CD1c-positive myeloid dendritic cell (primary cell): ENCODE measurements at regions not wholly inside any gene's neighbourhood (a gene's known extent, or its start where the extent isn't known, plus 50 kb on each side); places are given as distances from the start of the nearest gene placed in this dataset.
"Not testable (repeated sequence)": the region's sequence is repeated elsewhere in the genome, so short reads cannot be mapped to it uniquely, and the experiment has no call there.

Experiments
- DNase-seq: peaks from one replicate; pipeline ENCODE4 v3.0.0-alpha.2; 2016; ENCODE audit errors: extremely low spot score

DNA sequence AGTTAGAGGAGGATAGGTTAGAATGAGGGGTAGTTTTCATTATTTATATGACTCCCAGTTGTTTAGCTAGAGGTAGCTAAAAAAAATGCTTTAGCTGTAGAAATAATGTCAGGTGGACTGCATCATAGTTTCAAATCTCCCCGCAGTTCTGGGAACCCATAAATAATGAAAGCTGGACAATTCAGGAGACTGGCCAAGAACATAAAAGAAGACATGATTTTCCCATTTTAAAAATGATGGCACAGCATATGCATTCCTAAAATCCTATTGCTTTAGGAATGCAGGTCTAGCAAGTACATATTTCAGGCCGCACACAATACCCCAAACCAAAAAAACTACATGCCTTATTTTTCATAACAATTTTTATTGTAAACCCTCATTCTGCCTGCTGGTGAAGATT, 143.3 kb downstream of the CTH start:
- no peak for DNase-seq

DNA sequence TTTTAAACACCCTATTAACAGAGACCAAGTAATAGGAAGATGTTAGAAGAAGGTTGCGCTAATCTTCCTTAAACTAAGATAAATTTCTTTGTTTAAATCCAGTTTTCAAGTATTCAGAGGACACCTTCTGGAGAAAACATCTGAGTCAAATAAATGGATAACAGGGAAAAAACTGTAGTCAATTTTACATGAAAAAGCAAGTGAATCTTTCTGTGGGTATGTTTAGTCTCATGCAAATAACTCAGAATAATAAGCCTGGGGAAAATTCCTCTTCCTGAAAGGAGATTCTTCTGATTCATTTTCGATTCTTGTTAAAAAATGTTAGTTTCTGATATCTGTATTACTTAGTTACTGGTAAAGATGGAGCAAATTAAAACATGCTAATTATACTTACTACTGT, 145.5 kb downstream of the CTH start:
- DNase-seq, result no peak

DNA sequence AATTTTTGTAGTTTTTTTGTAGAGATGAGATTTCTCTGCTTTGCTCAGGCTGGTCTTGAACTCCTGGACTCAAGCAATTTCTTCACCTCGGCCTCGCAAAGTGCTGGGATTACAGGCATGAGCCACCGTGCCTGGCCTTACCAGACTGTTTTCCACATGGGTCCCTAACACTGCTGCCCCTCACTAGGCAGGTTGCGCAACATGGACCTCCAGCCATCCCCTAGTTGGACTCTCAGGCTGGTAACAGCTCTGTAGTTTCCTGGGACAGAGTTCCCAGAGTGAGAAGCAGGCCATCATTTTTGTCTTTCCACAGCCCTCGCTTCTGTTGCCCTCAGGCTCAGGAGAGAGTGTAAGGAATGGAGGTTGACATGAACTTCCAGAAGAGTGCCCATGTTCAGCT, 156.1 kb downstream of the CTH start:
- no peak for DNase-seq

DNA sequence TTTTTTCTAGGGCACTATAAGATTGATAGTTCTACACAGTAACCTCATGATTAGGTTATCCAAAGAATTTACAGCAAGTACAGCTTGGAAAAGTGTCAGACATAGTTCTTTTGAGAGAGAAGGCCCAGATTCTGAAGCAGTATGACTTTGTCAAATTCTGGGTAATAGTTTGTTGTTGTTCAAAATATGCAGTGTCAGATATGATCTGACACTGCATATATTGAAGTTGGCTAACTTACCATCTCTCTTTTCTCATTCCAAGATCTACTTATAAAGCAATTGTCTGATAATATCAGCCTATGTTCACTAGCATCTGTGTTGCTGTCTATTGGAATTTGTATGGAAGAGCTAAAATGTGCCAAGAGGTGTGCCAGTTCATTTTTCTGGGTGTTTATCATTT, 160.1 kb downstream of the CTH start:
- no peak for DNase-seq

DNA sequence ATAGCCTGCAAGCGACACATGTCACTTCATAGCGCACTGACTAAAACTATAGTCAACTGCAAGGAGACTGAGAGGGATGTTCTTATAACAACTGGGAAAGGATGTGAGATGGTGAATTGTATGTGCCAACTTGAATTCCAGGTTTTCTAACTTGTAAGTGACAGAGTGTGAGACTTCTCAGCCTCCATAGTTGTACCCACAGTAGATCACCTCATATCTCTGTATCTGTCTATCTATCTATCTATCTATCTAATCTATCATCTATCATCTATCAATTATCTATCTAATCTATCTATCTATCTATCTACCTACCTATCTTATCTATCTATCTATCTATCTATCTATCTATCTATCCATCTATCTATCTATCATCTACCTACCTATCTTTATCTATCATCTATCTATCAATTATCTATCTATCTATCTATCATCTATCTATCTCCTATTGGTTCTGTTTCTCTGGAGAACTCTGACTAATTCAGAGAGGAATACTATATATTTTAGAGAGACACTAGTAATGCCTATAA, 162.3 kb downstream of the CTH start:
- DNase-seq, result no peak

DNA sequence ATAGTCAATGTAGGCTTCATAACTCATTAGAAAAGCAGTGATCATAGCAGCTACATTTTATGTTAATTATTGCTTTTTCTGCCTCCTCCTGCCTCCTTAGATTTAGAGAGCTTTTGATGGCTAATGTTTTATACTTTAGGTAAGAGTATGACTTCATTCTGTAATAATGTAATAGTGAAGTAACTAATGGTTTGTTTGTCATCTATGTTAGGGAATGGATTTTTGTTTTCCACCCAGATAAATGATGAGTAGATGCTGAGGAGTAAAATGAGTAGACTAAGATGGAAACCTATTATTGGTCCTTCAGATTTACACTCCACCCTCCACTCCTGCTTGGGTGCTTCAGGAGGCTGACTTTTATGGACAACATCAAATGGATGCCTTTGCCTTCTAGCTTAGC, 170.6 kb downstream of the CTH start:
- no peak for DNase-seq

DNA sequence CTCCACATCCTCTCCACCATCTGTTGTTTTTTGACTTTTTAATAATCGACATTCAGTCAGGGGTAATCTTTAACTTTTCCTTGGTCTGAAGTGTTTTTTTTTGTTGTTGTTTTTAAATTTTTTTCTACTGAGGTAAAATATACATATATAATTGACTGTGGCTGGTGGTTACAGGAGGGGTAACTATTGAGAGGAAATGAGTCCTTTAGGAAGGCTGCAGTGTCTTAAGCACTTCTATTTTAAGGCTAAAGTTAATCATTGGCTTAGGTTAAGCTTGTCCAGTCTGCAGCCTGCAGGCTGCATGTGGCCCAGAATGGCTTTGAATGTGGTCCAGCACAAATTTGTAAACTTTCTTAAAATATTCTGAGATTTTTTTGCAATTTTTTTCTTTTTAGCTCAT, 172.5 kb downstream of the CTH start:
- no peak for DNase-seq

DNA sequence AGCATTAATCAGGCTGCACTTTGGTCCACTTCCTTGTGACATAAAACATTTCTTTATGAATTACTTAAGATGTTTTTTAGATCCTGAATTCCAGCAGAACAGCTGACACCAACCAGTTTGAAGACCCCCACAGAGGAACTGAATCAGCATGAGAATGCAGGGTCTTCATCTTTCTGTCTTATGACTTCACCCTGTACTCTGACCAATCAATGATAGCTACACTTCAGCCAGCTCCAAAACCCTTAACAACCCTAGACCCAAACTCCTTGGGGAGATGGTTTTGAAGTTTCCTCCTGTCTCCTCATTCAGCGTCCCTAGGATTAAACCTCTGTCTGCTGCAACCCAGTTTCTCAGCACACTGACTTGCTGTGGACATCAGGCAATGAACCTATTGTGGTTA, 175.0 kb downstream of the CTH start:
- no peak for DNase-seq

DNA sequence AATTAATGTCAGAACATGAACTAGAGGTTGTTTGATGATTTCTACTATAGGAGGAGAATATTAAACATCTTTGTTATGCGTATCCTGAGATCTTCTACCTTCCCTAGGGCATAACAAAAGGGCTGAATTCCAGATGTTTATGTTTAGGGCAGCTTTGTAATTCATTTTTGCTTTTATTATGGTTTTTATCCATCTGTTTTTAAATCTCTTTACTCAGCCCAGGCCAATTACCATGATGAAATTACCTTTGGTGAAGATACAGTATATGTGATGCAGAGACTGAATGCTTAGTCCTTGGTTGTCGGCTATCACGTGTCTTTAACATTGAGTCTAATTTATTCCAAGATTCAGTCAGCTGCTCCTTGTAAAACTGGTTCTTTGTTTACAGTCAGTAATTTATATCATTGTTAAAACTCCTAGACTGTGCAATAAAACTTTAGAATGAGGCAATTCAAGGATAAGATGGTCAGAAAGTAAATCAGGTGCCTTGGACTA, 176.9 kb downstream of the CTH start:
- DNase-seq, result no peak

DNA sequence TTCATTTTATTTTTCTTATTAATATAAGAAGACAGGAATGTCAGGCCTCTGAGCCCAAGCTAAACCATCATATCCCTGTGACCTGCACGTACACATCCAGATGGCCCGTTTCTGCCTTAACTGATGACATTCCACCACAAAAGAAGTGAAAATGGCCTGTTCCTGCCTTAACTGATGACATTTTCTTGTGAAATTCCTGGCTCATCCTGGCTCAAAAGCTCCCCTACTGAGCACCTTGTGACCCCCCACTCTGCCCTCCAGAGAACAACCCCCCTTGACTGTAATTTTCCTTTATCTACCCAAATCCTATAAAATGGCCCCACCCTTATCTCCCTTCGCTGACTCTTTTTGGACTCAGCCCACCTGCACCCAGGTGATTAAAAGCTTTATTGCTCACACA, 182.5 kb downstream of the CTH start:
- DNase-seq, result not testable (repeated sequence)

DNA sequence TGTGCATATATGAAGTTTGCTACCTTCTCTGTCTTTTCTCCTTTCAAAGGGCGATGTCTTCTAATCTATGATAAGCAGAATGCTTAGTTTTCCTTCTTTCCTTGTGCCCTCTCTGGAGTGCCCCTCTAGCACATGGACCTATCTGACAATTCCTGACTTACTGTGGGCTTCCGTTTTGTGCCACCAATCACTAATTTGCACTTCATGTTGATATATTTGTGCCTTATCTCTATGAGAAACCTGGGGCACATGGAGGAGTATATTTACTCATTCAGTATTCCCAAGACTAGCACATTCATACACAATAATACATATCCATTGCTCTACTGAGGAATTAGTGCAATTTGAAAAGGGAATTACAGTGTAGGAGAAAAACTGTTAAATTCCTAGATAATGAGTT, 197.7 kb downstream of the CTH start:
- DNase-seq, result no peak

DNA sequence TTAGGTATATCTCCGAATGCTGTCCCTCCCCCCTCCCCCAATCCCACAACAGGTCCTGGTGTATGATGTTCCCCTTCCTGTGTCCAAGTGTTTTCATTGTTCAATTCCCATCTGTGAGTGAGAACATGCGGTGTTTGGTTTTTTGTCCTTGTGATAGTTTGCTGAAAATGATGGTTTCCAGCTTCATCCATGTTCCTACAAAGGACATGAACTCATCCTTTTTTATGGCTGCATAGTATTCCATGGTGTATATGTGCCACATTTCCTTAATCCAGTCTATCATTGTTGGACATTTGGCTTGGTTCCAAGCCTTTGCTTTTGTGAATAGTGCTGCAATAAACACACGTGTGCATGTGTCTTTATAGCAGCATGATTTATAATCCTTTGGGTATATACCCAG, 199.1 kb downstream of the CTH start:
- not testable (repeated sequence) for DNase-seq

DNA sequence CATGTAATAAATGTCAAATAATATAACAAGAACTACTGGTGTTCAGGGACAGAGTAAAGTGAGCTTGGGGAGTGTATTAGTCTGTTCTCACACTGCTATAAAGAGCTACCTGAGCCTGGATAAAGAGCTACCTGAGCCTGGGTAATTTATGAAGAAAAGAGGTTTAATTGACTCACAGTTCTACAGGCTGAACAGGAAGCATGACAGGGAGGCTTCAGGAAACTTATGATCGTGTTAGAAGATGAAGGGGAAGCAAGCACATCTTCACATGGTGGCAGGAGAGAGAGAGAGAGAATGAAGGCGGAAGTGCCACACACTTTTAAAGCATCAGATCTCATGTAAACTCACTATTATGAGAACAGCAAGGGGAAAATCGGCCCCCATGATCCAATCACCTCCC, 205.9 kb downstream of the CTH start:
- DNase-seq, result no peak

DNA sequence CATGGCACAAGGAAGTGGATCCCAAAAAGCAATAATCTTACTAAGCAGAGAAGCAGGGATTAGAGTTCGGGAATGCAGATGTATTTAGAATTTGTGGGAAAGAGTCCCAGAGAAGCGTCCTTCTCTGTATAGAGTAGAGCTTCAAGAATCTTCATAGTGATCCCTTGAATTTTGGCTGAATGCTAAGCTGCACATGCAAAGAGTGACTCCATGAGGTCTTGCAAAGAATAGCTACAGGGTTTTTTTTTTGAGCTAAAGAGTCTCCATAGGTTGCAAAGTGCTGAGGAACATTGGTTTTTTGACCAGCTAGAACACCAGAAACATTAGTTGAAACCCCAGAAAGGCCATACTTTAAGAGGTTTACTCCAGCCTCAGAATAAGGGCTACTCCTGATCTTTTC, 206.7 kb downstream of the CTH start:
- DNase-seq, result no peak

DNA sequence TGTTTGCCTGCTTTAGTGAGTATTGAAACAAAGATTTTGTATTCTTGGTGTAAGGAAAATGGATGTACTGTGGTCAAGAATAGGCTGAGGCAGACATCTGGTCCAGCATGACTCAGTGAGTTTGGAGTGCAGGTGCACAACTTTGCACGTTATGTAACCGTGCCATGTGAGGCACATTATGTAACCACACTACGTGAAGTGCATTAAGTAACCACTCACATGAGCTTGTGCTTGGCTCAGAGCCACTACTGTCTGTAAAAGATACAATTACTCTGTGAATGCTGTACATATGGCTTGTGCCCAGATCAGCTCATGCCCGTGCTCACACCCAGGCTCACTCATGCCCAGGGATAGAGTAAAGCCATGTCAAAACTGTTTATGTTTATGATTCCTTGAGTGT, 216.8 kb downstream of the CTH start:
- DNase-seq, result no peak

DNA sequence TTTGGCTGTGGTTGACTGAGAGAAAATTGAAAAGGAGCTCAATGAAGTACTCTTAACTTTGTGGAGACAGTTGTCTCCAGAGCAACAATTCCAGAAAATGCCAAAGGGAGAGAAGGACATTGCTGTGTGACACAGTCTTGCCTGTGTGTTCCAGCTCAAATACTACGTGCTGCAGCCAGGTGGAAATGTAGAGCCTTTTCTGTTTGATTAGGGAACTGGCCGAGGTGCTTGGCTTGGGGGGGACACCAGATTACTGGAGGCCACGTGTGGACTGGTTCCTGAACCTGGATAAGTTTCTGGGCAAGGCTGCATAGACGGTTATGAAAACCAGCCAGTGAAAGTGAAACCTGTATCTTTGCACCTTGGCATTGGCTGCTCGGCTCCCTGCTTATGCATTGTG, 217.9 kb downstream of the CTH start:
- DNase-seq, result no peak

DNA sequence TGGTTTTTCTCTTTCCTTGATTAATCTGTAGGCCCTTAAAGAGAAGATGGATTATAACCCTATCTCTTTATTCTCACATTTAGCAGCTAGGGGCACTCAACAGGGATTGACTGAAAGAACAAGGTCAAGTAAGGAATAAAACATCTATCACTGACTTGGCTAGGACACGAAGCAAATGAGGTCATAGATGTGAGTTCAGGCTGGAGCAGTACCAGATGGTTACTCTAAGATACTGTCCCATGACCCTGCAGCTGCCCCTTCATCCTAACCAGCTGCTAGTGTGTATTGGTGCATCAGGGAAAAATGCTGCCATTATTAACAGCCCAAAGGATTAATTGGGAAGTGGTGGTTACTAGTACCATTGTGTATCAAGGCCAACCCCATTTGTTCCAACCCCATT, 221.9 kb downstream of the CTH start:
- DNase-seq, result no peak

DNA sequence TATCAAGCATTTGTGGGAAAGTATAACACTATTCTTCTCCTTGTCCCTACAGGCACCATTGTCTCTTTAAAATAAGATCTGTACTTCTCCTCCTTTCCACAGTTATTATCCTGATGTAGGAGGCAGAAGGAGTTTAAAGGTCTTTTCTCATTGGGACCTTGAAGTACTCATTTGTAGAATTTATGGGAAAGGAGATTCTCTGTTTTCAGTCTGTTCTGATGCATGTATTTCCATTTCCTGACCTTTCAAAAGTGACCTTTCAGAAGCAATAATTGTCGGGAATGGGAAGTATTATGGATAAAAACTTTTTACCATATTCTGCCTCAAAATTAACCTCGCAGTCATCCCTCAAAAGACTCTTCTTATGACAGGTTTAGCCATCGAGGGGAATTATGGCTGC, 224.8 kb downstream of the CTH start:
- no peak for DNase-seq

DNA sequence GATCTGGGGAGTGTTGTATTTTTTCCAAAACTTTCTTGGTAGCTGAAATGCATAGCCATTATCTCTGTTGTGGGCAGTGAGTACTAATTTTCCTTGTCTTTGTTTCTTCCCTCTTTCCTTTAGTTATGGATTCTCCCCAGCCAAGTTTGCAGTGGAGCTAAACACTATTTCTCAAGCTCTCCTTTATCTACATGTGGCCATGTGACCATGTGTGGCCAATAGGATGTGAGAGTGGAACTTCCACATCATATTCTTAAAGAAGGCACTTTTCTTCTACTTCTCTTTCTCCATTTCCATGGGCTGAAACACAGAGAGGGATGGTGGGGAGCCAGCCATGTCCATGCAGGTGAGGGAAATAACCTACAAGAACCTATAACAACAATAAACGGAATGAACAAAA, 230.8 kb downstream of the CTH start:
- DNase-seq, result no peak

DNA sequence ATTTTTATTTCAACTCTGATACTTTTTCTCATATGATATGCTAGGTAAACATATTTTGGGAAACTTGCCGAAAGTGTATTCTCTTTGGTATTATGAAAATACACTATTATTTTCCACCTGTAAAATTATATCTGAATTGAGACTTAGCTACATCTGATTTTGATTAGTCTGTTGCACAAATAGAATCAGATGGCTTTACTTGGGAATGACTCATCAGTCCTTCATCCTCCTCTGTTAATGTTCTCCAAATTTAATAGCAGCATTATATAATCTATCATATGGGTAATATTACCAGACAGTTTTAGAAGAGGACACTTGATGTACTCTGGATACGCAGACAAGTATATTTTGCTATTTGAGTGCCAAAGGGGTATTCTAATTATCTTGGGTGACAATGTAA, 245.3 kb downstream of the CTH start:
- no peak for DNase-seq

DNA sequence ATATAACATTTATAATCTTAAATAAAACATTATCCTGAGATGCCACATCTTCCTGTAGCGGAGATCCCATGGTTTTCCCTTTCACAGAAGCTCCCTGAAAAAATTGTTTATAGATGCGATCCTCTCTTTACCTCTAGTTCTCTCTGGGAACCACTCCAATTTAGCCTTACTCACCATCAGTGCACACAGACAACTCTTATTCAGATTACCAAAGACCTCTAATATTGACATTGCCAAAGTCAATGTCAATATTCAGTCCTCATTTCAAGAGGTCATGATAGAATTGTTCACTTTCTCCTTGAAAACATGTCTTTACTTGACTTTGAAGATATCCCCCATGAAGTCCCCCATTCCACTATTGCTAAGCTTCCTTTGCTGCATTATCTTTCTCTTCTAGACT, 248.8 kb downstream of the CTH start:
- DNase-seq, result no peak

DNA sequence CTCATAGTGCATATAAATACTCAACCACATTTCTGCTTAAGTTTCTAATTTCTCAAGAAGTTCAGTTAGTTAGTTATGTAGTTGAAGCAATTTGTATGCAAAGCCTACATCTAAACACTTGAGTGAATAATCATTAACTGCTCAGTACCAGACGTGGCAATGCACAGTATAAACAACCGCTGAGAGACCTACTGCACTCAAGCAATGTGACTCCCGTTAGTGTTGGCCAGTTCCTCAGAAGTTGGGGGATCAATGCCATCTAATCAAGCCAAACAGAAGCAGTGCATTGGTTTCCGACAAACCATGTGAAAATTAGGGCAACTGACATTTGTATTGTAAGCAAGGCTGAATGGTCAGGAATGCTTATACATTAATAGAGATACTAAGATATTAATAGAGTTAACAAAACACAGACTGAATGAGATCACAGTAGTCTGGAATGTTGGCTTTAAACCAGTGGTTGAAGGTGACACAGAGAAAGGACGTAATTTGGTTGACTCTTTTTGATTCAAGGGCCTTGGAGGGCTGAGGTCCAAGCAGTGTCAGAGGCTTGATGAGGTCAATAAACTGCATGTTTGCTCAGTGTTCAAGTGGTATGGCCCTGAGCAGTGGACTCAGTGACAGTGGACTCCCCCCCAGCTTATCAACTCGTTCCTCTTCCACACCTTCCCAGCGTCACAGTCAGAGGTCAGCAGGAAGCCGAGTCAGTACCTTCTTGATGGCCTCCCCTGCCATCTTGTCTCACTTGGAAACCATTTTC, 255.5 kb downstream of the CTH start:
- no peak for DNase-seq

DNA sequence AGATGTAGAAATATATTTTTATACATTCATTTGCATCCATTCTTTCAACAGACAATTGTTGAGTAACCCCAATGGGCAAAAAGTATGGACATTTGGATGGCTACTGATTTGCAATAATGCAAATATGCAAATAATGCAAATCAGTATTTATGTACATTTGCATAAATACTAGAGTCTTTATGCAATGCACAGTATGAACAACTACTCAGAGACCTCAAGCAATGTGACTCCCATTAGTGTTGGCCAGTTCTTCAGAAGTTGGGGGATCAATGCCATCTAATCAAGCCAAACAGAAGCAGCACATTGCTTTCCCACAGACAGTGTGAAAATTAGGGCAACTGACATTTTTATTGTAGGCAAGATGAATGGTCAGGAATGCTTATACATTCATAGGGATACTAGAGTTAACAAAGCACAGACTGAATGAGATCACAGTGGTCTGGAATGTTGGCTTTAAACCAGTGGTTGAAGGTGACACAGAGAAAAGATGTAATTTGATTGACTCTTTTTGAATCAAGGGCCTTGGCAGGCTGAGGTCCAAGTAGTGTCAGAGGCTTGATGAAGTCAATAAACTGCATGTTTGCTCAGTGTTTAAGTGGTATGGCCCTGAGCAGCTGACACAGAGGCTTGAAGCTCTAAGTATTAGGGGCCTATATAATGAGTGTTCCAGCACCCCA, 256.6 kb downstream of the CTH start:
- no peak for DNase-seq
